Body of pancreas (tissue), 4 donors: ENCODE measurements at regions not wholly inside any gene's neighbourhood (a gene's known extent, or its start where the extent isn't known, plus 50 kb on each side); places are given as distances from the start of the nearest gene placed in this dataset.

Experiments
- CTCF ChIP-seq, 7 experiments: fragments of 450-650 bp in 4 of 7; fragments of 200-600 bp in 3 of 7; sonication (generic) in 3 of 7; IDR thresholded peaks; one replicate each; pipeline ENCODE4 v1.5.1; 2016 to 2019; ENCODE audit warnings: antibody characterized with exemption in 7 of 7
- POLR2A ChIP-seq, 3 donors: fragments of 450-650 bp; IDR thresholded peaks; one replicate each; pipeline ENCODE4 v1.6.1; 2016; ENCODE audit warnings: antibody characterized with exemption in 3 of 3, mild to moderate bottlenecking in 2 of 3

- TF ChIP-seq CTCF (IDR thresholded peaks at IDR 0.05) (no peak), POLR2A (IDR thresholded peaks at IDR 0.05) (no peak)
Measured at GRCh38 chr11:70900540-70900939, 351.8 kb downstream of the SHANK2 start.
